HEK293T (cell line): ENCODE measurements at regions not wholly inside any gene's neighbourhood (a gene's known extent, or its start where the extent isn't known, plus 50 kb on each side); places are given as distances from the start of the nearest gene placed in this dataset.

Source experiments
- CTCF ChIA-PET: fragments of 350-600 bp; formaldehyde crosslinking; extraction: SDS; loops from one replicate; lab custom pipeline; 2021; ENCODE audit warnings: antibody characterized with exemption, inconsistent platforms; lab: Yijun Ruan, JAX
- POLR2A ChIA-PET: fragments of 350-600 bp; formaldehyde crosslinking; extraction: SDS; loops from one replicate; lab custom pipeline; 2020; ENCODE audit warnings: antibody characterized with exemption, inconsistent platforms; lab: Yijun Ruan, JAX
- DNase-seq: peaks from one replicate; pipeline ENCODE4 v3.0.0; 2012; ENCODE audit warnings: mixed read lengths; ENCODE audit errors: extremely low spot score
- ARNT ChIP-seq: fragments of 450-650 bp; IDR thresholded peaks from 2 replicates; pipeline ENCODE4 v1.6.1; 2017; ENCODE audit warnings: mild to moderate bottlenecking
- BHLHE40 ChIP-seq: fragments of 450-650 bp; IDR thresholded peaks from 2 replicates; pipeline ENCODE4 v1.6.1; 2016; ENCODE audit warnings: mild to moderate bottlenecking, moderate library complexity, borderline replicate concordance
- CTBP1 ChIP-seq: fragments of 450-650 bp; IDR thresholded peaks from 2 replicates; pipeline ENCODE4 v1.6.1; 2016; ENCODE audit warnings: borderline replicate concordance
- ELF4 ChIP-seq: fragments of 450-650 bp; IDR thresholded peaks from 2 replicates; pipeline ENCODE4 v1.6.1; 2017; ENCODE audit warnings: antibody characterized with exemption
- FOXA1 ChIP-seq: fragments of 450-650 bp; IDR thresholded peaks from 2 replicates; pipeline ENCODE4 v1.6.1; 2016; ENCODE audit warnings: mild to moderate bottlenecking
- FOXK2 ChIP-seq: fragments of 450-650 bp; IDR thresholded peaks from 2 replicates; pipeline ENCODE4 v1.6.1; 2016; ENCODE audit warnings: mild to moderate bottlenecking
- FOXM1 ChIP-seq: fragments of 450-650 bp; IDR thresholded peaks from 2 replicates; pipeline ENCODE4 v1.6.1; 2017; ENCODE audit warnings: mild to moderate bottlenecking, borderline replicate concordance
- HDGF ChIP-seq: fragments of 450-650 bp; IDR thresholded peaks from 2 replicates; pipeline ENCODE4 v1.6.1; 2017; ENCODE audit warnings: antibody characterized with exemption, borderline replicate concordance
- L3MBTL2 ChIP-seq: fragments of 450-650 bp; conservative IDR thresholded peaks from 2 replicates; pipeline ENCODE4 v1.6.1; 2016; ENCODE audit warnings: mild to moderate bottlenecking
- LEF1 ChIP-seq: fragments of 450-650 bp; IDR thresholded peaks from 2 replicates; pipeline ENCODE4 v1.6.1; 2017; ENCODE audit warnings: mild to moderate bottlenecking, borderline replicate concordance
- NFRKB ChIP-seq: fragments of 450-650 bp; IDR thresholded peaks from 2 replicates; pipeline ENCODE4 v1.6.1; 2016; ENCODE audit warnings: mild to moderate bottlenecking, moderate library complexity
- PKNOX1 ChIP-seq: fragments of 450-650 bp; IDR thresholded peaks from 2 replicates; pipeline ENCODE4 v1.6.1; 2016
- SP1 ChIP-seq: fragments of 450-650 bp; IDR thresholded peaks from 2 replicates; pipeline ENCODE4 v1.6.1; 2017
- SUZ12 ChIP-seq: fragments of 450-650 bp; IDR thresholded peaks from 2 replicates; pipeline ENCODE4 v1.6.1; 2016; ENCODE audit warnings: mild to moderate bottlenecking
- TARDBP ChIP-seq: fragments of 450-650 bp; IDR thresholded peaks from 2 replicates; pipeline ENCODE4 v1.6.1; 2016
- ZNF384 ChIP-seq: fragments of 450-650 bp; IDR thresholded peaks from 2 replicates; pipeline ENCODE4 v1.6.1; 2016

- DNase-seq, result no peak
- POLR2A ChIA-PET, result no interaction called here
- CTCF ChIA-PET, result no interaction called here
- TF ChIP-seq FOXM1 (no peak), SP1 (no peak)
Measured at GRCh38 chr6:12450467-12450866, 160.3 kb downstream of the EDN1 start.

- no peak for DNase-seq
- no peak for TF ChIP-seq CTBP1
- TF ChIP-seq NFRKB, result no peak
- TF ChIP-seq TARDBP, result no peak
- TF ChIP-seq SUZ12, result no peak
- TF ChIP-seq FOXA1, result no peak
- POLR2A ChIA-PET, result no interaction called here
- CTCF ChIA-PET, result no interaction called here
Measured at GRCh38 chr6:12456343-12456742, 166.2 kb downstream of the EDN1 start.

- no peak for DNase-seq
- CTCF ChIA-PET, result no interaction called here
- POLR2A ChIA-PET, result no interaction called here
- TF ChIP-seq LEF1, result no peak
- no peak for TF ChIP-seq NFRKB
- TF ChIP-seq FOXA1, result no peak
- no peak for TF ChIP-seq BHLHE40
- TF ChIP-seq ELF4, result no peak
- no peak for TF ChIP-seq CTBP1
Measured at GRCh38 chr6:12457094-12457493, 166.9 kb downstream of the EDN1 start.

GRCh38 chr6:12458558-12458957, 168.4 kb downstream of the EDN1 start:
- CTCF ChIA-PET, result no interaction called here
- POLR2A ChIA-PET, result no interaction called here
- DNase-seq, result no peak
- no peak for TF ChIP-seq FOXK2
- no peak for TF ChIP-seq BHLHE40
- no peak for TF ChIP-seq ELF4
- TF ChIP-seq LEF1, result no peak
- no peak for TF ChIP-seq ZNF384
- no peak for TF ChIP-seq L3MBTL2
- no peak for TF ChIP-seq HDGF

- CTCF ChIA-PET, result no interaction called here
- no peak for DNase-seq
- POLR2A ChIA-PET, result no interaction called here
- TF ChIP-seq SP1 (no peak), CTBP1 (no peak), FOXA1 (no peak), NFRKB (no peak), ZNF384 (no peak), BHLHE40 (no peak), TARDBP (no peak), FOXM1 (no peak), SUZ12 (no peak), HDGF (no peak), ELF4 (no peak), PKNOX1 (no peak), FOXK2 (no peak), L3MBTL2 (no peak), ARNT (no peak), LEF1 (no peak)
Measured at GRCh38 chr6:12459945-12460661, 169.9 kb downstream of the EDN1 start.

GRCh38 chr6:12467706-12468670, 177.8 kb downstream of the EDN1 start:
- CTCF ChIA-PET, result no interaction called here
- POLR2A ChIA-PET, result no interaction called here
- no peak for TF ChIP-seq PKNOX1
- no peak for TF ChIP-seq HDGF
- no peak for TF ChIP-seq TARDBP
- no peak for TF ChIP-seq SP1
- no peak for TF ChIP-seq FOXM1
- DNase-seq, result no peak

- ChIA-PET CTCF (interaction anchor here (1.0 kb wide), 1 partner anchor 10 kb away, joined by 6 read pairs; no protein-coding TSS in a partner anchor), POLR2A (no interaction called here)
- TF ChIP-seq ZNF384, result no peak
- TF ChIP-seq TARDBP, result no peak
- no peak for TF ChIP-seq FOXK2
- TF ChIP-seq NFRKB, result no peak
- no peak for TF ChIP-seq FOXM1
- DNase-seq, result no peak
Measured at GRCh38 chr6:12472601-12473038, 182.5 kb downstream of the EDN1 start.
